Aorta (tissue), 5 donors: ENCODE measurements at regions not wholly inside any gene's neighbourhood (a gene's known extent, or its start where the extent isn't known, plus 50 kb on each side); places are given as distances from the start of the nearest gene placed in this dataset.

Source experiments
- ATAC-seq: fragments of 200-7000 bp; cut with Tn5 transposase; one replicate; pipeline ENCODE4 v1.9.1; 2022; ENCODE audit warnings: moderate library complexity; ENCODE audit not compliant: low FRiP score
- DNase-seq, 2 donors: peaks; one replicate each; pipeline ENCODE4 v3.0.0-alpha.2; 2020
- H3K27ac ChIP-seq, 2 donors: one replicate each; pipeline ENCODE4 v1.5.1; 2013; ENCODE audit warnings: low read length in 2 of 2, mild to moderate bottlenecking in 2 of 2, moderate library complexity in 2 of 2, control low read depth in 1 of 2, inconsistent platforms in 1 of 2, low read depth in 1 of 2
- H3K27me3 ChIP-seq, 2 donors: one replicate each; pipeline ENCODE4 v1.6.1; 2013; ENCODE audit warnings: control low read depth in 1 of 2, low read length in 1 of 2, mild to moderate bottlenecking in 1 of 2, moderate library complexity in 1 of 2; ENCODE audit not compliant: insufficient read depth in 2 of 2, control insufficient read depth in 1 of 2
- H3K36me3 ChIP-seq, 2 donors: one replicate each; pipeline ENCODE4 v1.6.1; 2013; ENCODE audit warnings: control low read depth in 1 of 2, low read length in 1 of 2, mild to moderate bottlenecking in 1 of 2; ENCODE audit not compliant: insufficient read depth in 2 of 2, control insufficient read depth in 1 of 2
- H3K4me1 ChIP-seq, 2 donors: one replicate each; pipeline ENCODE4 v1.6.1; 2013; ENCODE audit warnings: low read length in 2 of 2, control low read depth in 1 of 2, mild to moderate bottlenecking in 1 of 2, moderate library complexity in 1 of 2; ENCODE audit not compliant: insufficient read depth in 2 of 2, control insufficient read depth in 1 of 2
- H3K4me3 ChIP-seq, 2 donors: one replicate each; pipeline ENCODE4 v1.5.1; 2013; ENCODE audit warnings: low read length in 2 of 2, control low read depth in 1 of 2, mild to moderate bottlenecking in 1 of 2
- H3K9me3 ChIP-seq: one replicate; pipeline ENCODE4 v1.6.1; 2013; ENCODE audit warnings: mild to moderate bottlenecking, low read length; ENCODE audit not compliant: control insufficient read depth
- WGBS, 2 donors: extraction: QIAGEN DNeasy Blood & Tissue Kit; methylation state at CpG; one replicate each; pipeline ENCODE4 v1.1.7; 2013; 5-methylcytosine and 5-hydroxymethylcytosine counted together
- intact Hi-C, 2 donors: fragments of 100-400 bp; cut with DNase I; formaldehyde crosslinking; loops; one replicate each; pipeline versions ENCODE4 v1.14.2 to v1.15.0; 2022
- donor health status: healthy with polysubstance abuse.
- donor health status: Bipolar disorder and iron deficiency.
- donor health status: DM: no; HTN: no; CAD: no.
- donor health status: DM: no; HTN: no; CAD: no.
- donor health status: DM: yes; HTN: yes; CAD: no.

DNA sequence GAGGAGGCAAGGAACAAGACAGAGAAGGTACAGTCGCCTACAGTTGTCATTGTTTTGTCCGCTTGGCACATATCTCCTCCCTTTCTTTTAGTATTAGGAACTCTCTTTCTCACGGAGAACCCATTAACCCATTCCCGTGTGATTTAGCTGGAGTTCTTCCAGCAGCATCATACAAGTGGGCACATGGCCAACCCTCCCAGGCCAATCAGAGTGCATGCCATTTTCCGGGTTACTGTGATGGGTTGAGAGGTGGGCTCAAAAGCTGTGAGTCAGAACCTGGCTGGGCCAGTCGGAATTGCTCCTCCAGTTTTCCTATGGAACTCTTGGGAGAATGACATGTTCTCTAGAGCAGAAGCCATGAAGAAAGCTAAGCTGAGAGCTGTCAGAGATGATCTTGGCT is 83.1 kb upstream of the SOD1 start:
- H3K27ac ChIP-seq, result no peak overlapping the region
- H3K9me3 ChIP-seq, result peaks cover 3% of the 10 kb centered on the region
- no peaks in the 10 kb centered on the region for H3K36me3 ChIP-seq
- DNase-seq, result no peak
- H3K4me3 ChIP-seq, result no peak overlapping the region
- no peak for ATAC-seq
- H3K4me1 ChIP-seq, result no peaks in the 10 kb centered on the region
- no peaks in the 10 kb centered on the region for H3K27me3 ChIP-seq
- intact Hi-C loops, result no loop called here
- 30 to 31% methylated on average over 6 of the region's 6 CpGs for WGBS, 2 donors

- Histone ChIP-seq H3K4me1 (no peaks in the 10 kb centered on the region), H3K4me3 (no peak overlapping the region), H3K9me3 (peaks cover 4% of the 10 kb centered on the region), H3K27me3 (no peaks in the 10 kb centered on the region), H3K36me3 (no peaks in the 10 kb centered on the region), H3K27ac (no peak overlapping the region)
- intact Hi-C loops, result no loop called here
- ATAC-seq, result no peak
- no peak for DNase-seq
- WGBS, 2 donors, result 85 to 93% methylated on average over 2 of the region's 2 CpGs
Observed at GRCh38 chr21:31573217-31573616, 86.3 kb upstream of the SOD1 start.

- H3K27ac ChIP-seq, result no peak overlapping the region
- intact Hi-C loops, result no loop called here
- no peaks in the 10 kb centered on the region for H3K4me1 ChIP-seq
- DNase-seq (peak in 1 of 2 donors; percentile 12), ATAC-seq (no peak)
- no peaks in the 10 kb centered on the region for H3K36me3 ChIP-seq
- H3K27me3 ChIP-seq, result peaks cover 0 to under 1% of the 10 kb centered on the region in 2 donors
- WGBS, 2 donors, result 91 to 93% methylated on average over 4 of the region's 4 CpGs
- peaks cover 4% of the 10 kb centered on the region for H3K9me3 ChIP-seq
- no peak overlapping the region for H3K4me3 ChIP-seq
Observed at GRCh38 chr21:31571879-31572278, 87.6 kb upstream of the SOD1 start.

DNA sequence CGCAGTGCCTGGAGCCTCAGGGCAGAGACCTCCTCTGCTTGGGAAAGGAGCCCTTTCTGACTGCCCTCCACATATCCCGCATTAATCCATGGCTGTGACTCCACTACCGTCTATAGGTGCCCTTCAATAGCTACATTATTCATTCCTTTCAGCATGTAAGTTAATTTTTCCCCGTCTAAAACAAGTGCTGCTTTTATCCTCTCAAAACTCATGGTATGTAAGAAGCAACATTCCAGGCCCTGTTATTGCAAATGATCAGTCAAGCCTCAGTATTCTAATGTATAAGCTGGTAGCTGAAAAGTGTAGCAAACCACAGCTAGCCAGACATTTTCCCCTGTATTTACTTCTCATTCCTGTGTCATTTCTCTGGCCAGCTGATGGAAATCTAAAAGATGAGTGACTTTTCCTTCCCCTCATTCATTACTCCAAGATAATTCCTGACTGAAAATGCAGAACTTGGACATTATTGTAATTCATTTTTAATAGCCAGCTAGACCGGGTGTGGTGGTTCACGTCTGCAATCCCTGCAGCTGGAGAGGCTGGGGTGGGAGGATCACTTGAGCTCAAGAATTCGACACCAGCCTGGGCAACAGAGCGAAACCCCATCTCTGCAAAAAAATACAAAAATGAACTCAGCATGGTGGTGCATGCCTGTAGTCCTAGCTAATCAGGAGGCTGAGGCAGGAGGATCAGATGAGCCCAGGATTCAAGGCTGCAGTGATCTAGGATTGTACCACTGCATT is 88.5 kb upstream of the SOD1 start:
- Histone ChIP-seq H3K9me3 (peaks cover 4% of the 10 kb centered on the region), H3K4me3 (no peak overlapping the region), H3K27me3 (peaks cover 0 to 3% of the 10 kb centered on the region in 2 donors), H3K27ac (no peak overlapping the region), H3K36me3 (no peaks in the 10 kb centered on the region), H3K4me1 (no peaks in the 10 kb centered on the region)
- intact Hi-C loops, result no loop called here
- 34 to 38% methylated on average over 8 of the region's 8 CpGs for WGBS, 2 donors
- ATAC-seq, result no peak
- DNase-seq, result peak in 1 of 2 donors; percentile 3

DNA sequence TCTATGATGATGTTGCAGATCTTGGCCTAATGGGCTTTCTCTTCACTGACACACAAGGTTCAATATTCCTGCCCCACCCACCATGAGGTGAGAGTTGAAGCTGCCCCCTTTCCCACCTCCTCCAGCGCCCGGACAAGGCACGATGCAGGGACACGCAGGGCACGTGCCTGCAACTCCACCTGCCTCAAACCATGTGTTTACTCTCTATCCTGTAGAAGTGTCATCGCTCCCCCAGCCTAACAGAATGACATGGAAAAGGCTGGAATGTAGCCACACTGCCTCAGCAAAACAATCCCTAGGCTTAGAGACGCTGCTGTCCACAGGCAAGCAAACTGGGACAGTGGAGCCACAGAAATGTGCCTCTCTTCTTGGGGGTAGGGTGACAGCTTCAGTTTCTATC is 92.9 kb upstream of the SOD1 start:
- Histone ChIP-seq H3K27me3 (peaks cover 0 to 3% of the 10 kb centered on the region in 2 donors), H3K27ac (no peak overlapping the region), H3K4me3 (no peak overlapping the region), H3K4me1 (no peaks in the 10 kb centered on the region), H3K36me3 (no peaks in the 10 kb centered on the region), H3K9me3 (peaks cover 1% of the 10 kb centered on the region)
- peak in 1 of 2 donors; percentile 49 for DNase-seq
- intact Hi-C loops, result loop anchor here in 1 of 2 donors (10.0 kb wide), 1 partner anchor 372 kb away; no protein-coding TSS in a partner anchor
- ATAC-seq, result no peak
- 53 to 58% methylated on average over 7 of the region's 7 CpGs for WGBS, 2 donors

- Histone ChIP-seq H3K4me1 (no peaks in the 10 kb centered on the region), H3K9me3 (peaks cover 1% of the 10 kb centered on the region), H3K27ac (no peak overlapping the region), H3K36me3 (no peaks in the 10 kb centered on the region), H3K4me3 (no peak overlapping the region), H3K27me3 (peaks cover 0 to 3% of the 10 kb centered on the region in 2 donors)
- intact Hi-C loops, result loop anchor here in 1 of 2 donors (10.0 kb wide), 1 partner anchor 371 kb away; no protein-coding TSS in a partner anchor
- ATAC-seq (no peak), DNase-seq (no peak)
Observed at GRCh38 chr21:31566064-31566463, 93.4 kb upstream of the SOD1 start.

GRCh38 chr21:31564439-31564838 is 95.1 kb upstream of the SOD1 start:
- peak in 1 of 2 donors; percentile 9 for DNase-seq

DNA sequence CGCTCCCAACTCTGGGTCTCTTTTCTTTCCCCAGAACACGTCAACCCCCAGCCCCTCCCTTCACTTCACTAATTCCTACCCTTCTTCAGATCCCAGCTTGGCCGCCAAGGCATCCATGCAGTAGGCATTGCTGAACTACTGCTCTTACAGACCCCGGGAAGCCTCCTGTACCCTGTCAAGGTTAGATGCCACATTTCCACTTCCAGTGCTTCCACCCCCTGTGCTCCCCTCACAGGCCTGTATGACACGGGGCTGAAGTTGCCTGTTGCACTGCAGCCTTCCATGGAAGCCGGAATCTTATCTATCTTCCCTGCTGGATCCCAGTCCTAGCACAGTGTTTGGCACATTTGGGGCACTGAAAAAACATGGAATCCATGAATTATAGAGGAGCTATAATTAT is 99.0 kb upstream of the SOD1 start:
- 89 to 93% methylated on average over 6 of the region's 6 CpGs for WGBS, 2 donors
- Histone ChIP-seq H3K4me3 (no peak overlapping the region), H3K4me1 (no peaks in the 10 kb centered on the region), H3K36me3 (no peaks in the 10 kb centered on the region), H3K27ac (no peak overlapping the region), H3K9me3 (no peaks in the 10 kb centered on the region), H3K27me3 (no peaks in the 10 kb centered on the region)
- ATAC-seq (no peak), DNase-seq (peak in 1 of 2 donors; percentile 60)
- intact Hi-C loops, result loop anchor here in 1 of 2 donors (10.0 kb wide), 1 partner anchor 366 kb away; no protein-coding TSS in a partner anchor

More at GRCh38 chr21:31564439-31564838, 95.1 kb upstream of the SOD1 start:
- Histone ChIP-seq H3K4me3 (no peak overlapping the region), H3K27me3 (peaks cover 0 to 3% of the 10 kb centered on the region in 2 donors), H3K9me3 (peaks cover 1% of the 10 kb centered on the region), H3K36me3 (no peaks in the 10 kb centered on the region), H3K4me1 (no peaks in the 10 kb centered on the region), H3K27ac (no peak overlapping the region)
- intact Hi-C loops, result loop anchor here in 1 of 2 donors (10.0 kb wide), 1 partner anchor 370 kb away; no protein-coding TSS in a partner anchor
- WGBS, 2 donors, result 37 to 42% methylated on average over 9 of the region's 9 CpGs
- no peak for ATAC-seq
